ENCODE measurements at regions not wholly inside any gene's neighbourhood (a gene's known extent, or its start where the extent isn't known, plus 50 kb on each side); places are given as distances from the start of the nearest gene placed in this dataset.

DNA sequence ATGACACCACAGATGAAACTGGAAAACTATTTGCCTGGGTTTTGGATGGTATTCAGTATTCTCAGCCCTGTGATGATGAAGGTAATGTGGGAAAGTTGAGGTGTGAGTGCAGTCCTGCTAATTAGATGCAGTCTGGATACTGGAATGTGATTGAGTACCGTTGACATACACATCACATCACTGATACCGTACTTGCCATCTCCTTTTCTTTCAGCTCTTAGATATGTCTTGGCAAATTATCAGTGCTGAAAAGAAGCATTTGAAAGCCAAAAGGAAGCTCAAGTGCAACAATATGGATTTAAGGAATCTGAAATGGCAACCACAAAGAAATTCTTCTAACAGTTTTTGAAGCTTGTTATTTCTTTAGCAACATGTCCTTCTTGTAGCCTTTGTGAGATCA lies 381.4 kb upstream of the TGFBR2 start:
- DNase-seq, result no peak

DNA sequence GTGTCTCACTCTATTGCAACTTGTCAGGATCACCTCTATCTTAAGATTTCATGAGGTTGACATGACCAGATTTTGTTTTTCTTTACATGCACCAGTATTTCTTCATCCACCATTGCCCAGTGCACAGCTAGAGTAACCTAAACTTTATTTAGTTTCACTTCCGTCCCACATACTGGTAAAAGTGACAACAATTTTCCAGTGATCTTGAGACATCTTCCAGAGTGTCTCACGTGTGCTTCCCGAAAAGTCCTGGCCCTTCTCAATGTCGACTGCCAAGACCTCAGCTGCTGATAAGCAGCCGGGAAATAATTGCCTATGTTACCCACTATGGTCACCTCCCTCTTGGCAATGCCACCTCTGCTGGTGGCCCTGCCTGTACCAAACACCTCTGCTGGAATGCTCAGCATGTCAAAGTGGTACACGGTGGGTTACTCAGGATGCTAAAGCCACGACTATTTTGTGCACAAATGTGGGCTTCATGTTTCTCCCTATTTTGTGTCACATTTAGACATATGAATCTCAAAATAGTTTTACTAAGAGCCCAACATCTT lies 379.7 kb upstream of the TGFBR2 start:
- no peak for DNase-seq

DNA sequence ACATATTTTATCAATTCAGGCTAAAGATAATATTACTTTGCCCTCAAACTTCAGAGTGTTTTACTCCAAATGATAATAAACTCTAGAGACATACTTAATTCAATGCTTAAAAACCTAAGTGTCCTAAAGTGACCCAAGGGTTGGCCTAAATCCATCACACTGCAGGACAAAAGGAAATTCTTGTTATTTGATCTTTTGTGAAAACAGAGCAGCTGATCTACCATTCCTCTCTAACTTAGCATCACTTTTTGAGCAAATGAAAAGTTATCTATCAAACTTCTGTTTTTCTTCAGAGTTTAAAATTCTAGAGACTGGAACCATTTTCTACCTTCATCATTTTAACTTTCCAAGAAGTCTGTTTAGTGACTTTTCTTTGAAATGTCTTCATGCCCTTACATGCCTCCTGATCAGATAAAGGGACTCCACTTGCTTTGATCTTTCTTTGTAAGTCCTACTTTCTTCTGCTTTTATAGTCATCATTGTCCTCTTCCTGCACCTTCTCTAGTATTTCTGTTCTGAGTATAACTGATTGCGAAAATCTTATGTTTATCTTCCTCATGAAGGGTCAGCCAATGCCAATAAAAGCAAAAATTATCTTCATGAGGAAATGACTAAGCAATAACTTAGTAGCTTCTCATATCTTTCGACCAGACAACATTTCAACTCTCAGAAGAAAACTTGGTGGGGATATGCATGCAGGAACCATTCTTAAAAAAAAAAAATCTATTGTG lies 378.7 kb upstream of the TGFBR2 start:
- no peak for DNase-seq

DNA sequence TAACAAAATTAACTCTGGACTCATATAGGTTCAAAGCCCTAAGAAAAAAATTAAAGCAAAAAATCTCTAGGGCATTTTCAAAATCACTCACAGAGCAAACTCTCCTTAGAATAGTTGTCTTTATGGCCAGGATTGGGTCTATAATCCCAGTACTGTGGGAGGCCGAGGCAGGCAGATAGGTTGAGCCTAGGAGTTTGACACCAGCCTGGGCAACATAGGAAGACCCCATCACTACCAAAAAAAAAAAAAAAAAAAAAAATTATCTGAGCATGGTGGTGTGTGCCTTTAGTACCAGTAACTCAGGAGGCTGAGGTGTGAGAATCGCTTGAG lies 378.1 kb upstream of the TGFBR2 start:
- DNase-seq, result no peak

DNA sequence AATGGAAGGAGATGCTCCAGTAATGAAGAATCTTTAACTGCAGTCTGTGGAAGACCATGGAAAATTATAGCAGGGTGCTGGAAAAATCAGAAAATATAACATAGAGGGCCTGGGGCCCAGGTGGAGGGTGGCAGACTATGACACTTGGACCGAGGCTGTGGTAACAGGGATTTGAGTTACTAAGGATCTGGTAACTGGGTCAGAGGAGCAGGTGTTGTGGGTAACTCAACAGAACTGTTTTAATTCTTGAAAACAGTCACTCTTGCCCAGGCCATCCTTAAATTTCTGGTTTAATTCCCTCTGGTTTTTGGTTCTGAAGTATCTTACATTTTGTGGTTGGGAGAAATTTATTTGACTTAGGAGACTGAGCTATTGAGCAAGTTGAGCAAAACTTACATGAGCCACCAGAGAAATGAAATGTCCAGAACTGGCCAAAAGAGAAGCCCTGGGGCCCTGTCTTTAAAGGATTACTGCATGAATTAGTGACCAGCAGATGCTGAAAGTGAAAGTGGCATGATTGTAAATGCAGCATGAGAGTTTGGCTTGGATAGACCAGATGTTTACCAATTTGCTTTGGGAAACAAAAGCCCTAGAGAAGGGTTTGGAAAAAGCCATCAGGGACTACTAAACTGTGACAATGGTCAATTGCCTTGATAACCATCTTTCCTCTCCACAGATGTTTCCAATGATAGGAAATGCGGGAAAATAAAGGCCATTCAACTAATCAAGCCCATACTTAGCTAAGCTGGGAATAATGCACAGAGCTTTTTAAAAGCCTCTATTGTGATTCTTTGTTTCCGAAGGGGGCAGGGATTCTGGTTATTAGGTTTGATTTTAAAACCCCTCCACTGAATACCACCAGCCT lies 374.9 kb upstream of the TGFBR2 start:
- no peak for DNase-seq

DNA sequence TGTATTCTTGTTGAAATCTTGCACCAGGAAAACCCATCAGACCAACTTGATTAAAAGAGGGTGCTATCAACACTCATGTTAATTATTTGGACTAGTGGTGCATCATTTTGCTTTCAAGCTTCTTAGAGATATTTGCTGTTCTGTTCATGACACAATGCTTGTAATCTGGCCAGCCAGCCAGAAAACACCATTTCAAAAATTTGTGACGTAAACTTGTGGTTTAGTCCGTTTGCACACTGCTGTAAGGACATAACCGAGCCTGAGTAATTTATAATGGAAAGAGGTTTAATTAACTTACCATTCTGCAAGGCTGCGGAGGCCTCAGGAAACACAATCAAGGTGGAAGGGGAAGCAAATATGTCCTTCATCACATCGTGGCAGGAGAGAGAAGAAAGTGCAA lies 374.3 kb upstream of the TGFBR2 start:
- DNase-seq, result no peak

DNA sequence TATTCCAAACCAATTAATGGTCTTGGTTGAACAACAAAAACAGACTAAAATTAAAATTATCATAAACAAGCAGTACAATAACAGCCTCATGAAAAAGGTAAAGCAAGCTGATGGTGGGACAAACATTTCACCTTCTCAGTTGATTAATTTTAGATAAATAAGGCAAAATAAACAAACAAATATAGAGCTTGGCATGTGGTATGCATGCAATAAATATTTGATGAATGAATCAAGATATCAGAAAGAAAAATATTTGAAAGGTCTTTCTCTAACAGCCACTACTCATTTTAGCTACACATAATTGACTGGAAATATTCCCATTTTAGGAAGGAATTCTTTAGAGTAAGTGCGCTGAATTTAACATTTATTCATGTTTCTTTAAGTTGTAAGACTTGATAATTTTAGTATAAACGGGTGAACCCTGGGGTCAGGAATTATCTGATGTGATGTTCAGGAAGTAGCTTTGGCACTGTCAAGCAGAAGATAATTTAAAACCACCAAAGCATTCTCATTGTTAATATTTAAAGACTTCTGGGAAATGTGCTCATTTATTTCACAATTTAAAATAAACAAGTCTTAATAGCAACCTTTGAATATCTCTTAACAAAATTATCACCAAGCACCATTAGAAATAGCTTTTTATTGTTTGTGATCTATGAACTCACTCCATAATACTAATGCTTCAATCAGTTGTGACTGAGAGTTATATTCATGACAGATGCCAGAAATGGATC lies 372.3 kb upstream of the TGFBR2 start:
- DNase-seq, result no peak

DNA sequence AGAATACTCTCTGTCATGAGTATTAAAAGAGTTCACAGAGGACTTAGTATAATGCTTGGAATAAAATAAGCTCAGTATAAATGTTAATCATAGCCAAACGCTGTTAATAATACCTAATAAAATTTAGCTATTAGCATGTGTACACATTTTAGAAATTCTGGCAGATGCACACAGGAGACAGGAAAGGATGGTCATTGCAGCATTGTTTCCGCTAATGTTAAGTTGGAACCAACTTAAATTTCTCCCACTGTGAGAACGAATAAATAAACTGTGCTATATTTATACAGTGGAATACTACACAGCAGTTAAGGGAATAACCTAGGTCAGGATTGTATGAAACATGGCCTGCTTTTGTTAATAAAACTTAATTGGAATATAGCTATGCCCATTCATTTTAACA lies 370.4 kb upstream of the TGFBR2 start:
- DNase-seq, result no peak

DNA sequence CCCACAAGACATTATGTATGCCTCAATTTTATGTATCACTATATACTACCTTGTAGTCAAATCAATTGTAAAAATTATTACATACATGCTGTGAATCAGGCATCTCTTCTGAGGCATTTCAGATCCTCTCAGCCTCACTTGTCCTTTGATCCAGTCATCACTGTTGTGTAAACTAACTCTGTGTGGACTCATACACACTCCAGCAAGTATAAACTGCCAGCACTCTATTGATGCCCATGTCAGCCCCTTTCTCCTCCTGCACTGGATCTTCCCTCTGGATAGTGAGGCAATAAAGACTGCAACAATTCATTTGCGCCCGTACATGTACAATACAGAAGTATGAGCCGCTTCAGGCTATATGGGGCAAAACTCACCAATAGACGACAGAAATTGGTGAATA lies 364.7 kb upstream of the TGFBR2 start:
- DNase-seq, result no peak

DNA sequence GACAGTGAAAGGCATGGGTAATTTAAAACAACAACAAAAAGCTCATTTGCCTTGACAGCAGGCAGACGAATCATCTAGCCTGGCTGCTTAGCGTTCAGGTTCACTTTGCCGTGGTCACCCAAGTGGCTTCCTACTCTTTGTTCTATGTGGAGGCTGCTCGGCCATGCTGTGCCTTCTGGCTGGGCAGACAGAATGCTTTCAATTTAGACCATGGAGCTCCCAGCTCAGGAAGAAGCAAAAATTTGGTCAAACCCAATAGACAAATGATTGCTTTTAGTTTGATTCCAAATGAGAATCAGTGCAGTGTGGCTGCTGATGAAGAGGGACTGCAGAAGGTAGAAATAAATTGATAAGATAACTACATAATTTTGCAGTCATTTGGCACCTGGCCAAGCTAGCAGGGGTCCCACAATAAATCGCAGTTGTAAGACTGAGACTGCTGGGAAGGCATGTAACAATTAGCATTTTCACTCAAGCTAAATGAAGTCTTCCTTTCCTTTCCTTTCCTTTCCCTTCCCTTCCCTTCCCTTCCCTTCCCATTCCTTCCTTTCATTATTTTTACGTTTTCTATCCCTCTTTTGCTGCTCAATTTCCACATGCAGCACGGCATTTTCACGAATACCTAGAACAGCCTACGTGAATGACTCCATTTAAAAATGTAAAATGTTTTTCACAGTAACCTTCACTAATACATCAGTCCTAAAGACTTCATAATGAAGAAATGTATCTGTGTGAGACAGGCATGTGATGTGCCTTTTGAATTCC lies 360.4 kb upstream of the TGFBR2 start:
- no peak for DNase-seq

DNA sequence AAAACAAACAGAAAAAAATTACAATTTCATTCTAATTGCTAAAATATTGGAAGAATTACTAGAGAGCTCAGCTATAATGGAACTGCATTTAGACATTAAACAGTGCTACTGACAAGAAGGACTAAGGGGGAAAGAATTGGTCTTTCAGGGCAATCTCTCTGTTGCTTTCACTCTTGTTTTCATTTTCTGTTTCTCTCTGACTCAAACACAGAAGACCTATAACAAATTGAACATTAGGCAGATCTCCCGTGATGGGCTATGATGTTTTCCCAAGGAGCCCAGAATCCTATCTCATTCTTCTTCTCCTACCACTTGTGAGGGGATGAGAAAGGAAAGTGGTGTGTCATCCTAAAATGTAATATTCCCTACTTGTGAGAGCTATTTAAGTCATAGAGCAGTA lies 358.0 kb upstream of the TGFBR2 start:
- DNase-seq, result no peak

DNA sequence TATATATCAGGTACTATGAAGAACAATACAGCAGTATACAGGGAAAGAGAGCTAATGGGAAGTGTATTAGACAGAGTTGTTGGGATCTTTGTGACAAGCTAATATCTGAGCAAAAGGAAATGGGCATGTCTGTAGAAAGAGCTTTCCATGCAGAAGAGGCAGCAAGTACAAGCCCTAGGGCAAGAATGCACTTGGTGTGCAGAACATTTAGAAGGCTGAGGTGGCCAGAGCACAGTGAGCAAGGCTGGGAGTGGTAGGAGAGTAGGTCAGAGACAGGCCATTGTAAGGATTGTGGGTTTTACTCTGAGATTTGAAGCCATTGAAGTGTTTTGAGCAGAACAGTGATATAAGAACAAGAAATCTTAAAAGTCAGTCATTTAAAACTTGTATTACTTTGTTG lies 353.9 kb upstream of the TGFBR2 start:
- no peak for DNase-seq

DNA sequence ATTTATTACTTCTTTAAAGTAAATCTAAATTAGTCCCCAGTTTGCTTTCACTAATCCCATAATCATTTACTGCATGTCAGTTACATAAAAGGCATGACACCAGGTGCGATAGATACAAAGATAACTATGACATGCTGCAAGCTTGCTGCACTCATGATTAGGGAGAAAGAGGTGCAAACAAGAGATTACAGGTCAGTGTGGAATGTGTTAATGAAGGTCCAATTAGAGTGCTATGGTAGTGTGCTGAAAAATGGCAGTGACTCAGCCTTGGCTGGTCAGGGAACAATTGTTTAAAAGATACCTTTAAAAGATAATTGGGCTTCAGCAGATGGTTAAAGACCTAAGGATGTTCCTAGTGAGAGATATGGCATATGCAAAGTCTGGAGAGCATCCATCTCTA lies 352.6 kb upstream of the TGFBR2 start:
- DNase-seq, result no peak

DNA sequence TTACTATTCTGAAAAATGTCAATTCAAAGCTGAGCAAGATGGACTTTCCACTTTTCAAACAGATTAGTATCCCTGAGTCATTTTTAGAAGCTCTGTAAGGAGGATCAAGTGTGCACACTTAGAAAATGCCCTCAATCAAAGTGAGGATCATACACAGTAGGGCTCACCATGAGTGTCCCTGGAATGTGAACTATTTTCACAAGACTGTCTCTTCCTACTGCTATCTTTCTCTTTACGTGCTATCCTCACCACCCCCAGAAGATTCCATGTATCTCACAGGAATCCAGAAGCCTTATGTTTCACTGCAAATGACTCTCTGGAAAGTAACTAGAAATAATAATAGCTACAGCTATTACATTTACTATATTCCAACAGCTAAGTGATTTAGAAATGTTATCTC lies 349.9 kb upstream of the TGFBR2 start:
- no peak for DNase-seq

DNA sequence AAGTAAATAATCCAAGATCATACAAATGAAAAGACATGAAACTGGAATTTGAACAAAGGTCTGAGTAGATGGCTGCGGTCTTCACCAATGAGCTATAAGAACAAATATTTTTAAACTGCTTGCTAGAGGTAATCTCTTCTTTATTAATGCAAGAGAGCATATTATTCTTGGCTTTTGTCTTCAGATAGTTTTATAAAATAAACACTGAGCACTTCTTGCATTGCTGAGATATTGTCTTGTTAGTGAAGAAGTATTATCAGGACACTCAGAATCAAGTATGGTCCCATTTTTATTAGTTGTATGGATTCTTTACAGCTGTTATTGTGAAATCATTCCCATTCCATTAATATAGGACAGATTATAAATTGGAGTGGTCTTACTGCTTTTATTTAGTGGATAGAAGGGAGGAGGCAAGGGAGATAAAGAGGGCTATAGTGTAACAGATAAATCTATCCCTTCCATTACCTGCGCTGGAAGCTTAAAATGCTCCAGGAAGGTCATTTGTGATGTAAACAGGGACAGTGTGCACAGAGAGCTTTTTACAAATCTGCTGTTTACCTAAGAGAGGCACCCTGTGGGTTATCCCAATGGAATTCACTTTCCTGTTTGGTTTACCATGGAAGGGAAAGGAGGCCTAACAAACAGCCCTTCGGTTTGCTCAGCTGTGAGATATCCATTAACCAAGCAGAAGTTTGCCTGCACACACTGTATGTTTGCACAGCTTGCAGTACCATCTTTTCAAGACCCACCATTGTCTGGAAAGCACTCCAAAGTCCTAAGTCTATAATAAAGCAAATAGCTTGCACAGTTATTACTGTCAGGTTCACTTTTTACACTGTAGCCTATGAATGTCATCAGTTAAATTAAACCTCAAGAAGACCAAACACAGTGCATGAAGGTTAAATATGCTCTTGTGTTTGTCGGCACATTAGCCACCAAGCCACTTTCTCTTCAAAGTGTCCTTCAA lies 347.7 kb upstream of the TGFBR2 start:
- DNase-seq, result no peak

DNA sequence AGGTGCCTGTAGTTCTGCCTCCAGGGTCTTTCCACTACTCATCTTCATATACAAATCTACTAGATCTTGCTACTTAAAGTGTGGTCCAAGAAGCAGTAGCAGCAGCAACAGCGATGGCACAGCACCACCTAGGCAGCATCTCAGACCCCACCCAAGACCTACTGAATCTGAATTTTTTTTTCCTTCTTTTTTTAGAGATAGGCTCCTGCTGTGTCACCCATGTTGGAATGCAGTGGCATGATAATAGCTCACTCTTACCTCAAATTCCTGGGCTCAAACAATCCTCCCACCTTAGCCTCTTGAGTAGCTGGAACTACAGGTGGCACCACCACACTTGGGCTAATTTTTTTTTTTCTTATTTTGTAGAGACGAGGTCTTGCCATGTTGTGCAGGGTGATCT lies 346.7 kb upstream of the TGFBR2 start:
- no peak for DNase-seq

DNA sequence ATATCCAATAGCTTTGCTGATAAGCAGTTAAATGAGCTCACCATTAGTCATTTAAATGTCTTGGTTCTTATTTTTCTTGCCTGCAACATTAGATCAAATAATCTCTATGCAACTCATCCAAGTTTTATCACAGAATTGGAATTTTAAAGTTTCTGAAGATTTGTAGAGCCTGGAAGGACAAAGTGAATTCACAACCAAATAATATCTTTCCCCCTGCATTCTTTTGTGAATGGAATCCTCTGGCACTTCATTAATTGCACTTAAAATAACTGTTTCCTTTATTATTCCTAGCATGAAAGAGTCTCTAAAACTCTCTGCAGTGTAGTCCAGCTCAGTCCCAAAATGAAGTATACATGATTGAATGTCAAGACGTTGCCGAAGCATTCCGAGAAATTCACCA lies 345.6 kb upstream of the TGFBR2 start:
- DNase-seq, result no peak

DNA sequence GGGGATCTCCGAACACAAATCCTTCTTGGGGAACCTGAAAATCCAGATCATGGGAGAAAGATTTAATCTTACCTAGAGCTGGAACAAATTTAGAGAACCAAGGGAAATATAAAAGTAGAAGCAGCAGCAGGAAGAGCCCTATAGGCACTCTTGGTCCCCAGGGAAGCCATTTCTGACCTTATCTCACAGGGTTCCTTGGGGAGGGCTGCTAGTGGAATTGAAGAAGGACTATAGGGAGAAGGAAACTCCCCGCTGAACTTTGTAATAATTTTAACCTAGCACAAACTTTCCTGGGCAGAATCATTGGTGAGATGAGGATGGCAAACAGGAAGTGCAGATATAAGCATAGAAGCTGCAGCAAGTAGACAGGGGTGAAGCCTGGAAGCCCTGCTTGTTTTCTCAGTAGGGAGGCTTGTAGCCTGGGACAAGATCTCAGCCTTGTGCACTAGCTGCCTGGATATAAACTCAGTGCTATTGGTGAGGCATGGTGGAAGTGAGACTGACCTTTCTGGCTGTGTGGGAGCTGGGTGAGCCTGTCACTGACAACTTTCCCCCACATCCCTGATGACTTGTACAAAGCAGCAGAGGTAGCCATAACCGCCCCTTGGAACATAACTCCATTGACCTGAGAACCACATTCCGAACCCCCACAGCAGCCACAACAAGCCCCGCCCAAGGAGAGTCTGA lies 343.0 kb upstream of the TGFBR2 start:
- DNase-seq, result no peak

DNA sequence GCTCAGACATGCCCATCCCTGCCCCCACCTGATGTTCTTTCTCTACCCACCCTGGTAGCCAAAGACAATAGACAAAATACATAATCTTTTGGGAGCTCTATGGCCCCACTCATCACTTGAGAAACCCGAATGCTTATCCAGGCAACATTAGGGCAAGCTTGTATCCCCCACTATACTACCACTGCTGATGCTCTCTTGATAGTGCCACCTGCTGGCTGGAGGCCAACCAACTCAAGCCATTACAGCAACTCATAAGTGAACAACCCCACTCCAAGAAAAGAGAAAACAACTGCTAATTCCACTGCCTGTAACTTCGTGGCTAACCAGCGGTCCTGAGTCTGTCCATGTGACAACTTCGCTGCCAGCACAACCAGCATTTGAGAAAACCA lies 342.5 kb upstream of the TGFBR2 start:
- DNase-seq, result no peak

DNA sequence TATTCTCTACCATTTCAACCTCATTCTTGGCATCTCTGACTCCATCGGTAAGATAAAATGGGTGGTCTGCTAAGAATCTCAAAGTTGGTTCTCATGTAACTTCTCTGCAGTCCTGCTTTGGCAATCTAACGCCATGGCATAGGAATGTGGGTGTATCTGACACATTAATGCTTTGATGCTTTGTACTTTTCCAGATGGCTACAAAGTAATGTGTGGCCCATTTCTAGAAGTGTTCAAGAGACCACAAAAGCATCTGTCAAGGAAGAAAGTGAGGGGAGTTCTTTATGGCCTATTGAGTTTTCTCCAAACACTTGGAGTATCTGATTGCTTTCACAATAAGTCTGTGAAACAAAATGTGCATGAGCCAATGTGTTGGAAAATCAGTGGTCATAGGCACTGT lies 339.9 kb upstream of the TGFBR2 start:
- DNase-seq, result no peak

DNA sequence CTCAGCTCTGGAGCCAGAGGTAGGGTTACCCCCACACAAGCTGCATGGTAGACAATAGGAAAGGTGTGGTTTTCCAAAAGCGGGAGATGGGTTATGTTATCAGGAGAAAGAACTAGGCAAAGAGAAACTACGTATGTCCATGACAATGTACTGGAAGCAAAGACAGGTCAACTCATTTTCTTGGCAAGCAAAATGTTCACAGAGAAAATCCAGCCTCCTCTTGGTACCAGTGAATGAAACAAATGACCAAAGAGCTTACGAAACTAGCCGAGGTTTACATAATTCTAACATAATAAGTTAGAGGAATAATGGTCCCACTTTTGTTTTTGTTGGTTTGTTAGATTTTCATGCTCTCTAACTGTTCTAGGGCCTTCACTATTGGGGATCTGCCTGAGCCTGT lies 338.1 kb upstream of the TGFBR2 start:
- no peak for DNase-seq

Data from NCI-H2171 treated with DMSO at 0.1 percent for 48 hours (cell line).